Ishikawa (cell line): ENCODE measurements at regions not wholly inside any gene's neighbourhood (a gene's known extent, or its start where the extent isn't known, plus 50 kb on each side); places are given as distances from the start of the nearest gene placed in this dataset.

Experiments
- CEBPB ChIP-seq: IDR thresholded peaks from 2 replicates; pipeline ENCODE4 v1.6.1; 2012
- CREB1 ChIP-seq: IDR thresholded peaks from 2 replicates; pipeline ENCODE4 v1.6.1; 2012; ENCODE audit warnings: low read depth
- EGR1 ChIP-seq: IDR thresholded peaks from 2 replicates; pipeline ENCODE4 v1.6.1; 2012
- EP300 ChIP-seq: IDR thresholded peaks from 2 replicates; pipeline ENCODE4 v1.6.1; 2012; ENCODE audit warnings: borderline replicate concordance
- FOXM1 ChIP-seq: IDR thresholded peaks from 2 replicates; pipeline ENCODE4 v1.6.1; 2012; ENCODE audit warnings: low read depth, borderline replicate concordance
- NFIC ChIP-seq: IDR thresholded peaks from 2 replicates; pipeline ENCODE4 v1.6.1; 2012
- RAD21 ChIP-seq: IDR thresholded peaks from 2 replicates; pipeline ENCODE4 v1.6.1; 2012; ENCODE audit warnings: low read depth
- TAF1 ChIP-seq: IDR thresholded peaks from 2 replicates; pipeline ENCODE4 v1.6.1; 2012; ENCODE audit warnings: low read depth, mild to moderate bottlenecking
- TCF12 ChIP-seq: IDR thresholded peaks from 2 replicates; pipeline ENCODE4 v1.6.1; 2012; ENCODE audit warnings: low read depth
- TEAD4 ChIP-seq: IDR thresholded peaks from 2 replicates; pipeline ENCODE4 v1.6.1; 2012
- YY1 ChIP-seq: IDR thresholded peaks from 2 replicates; pipeline ENCODE4 v1.6.1; 2012; ENCODE audit warnings: low read depth
- ZBTB7A ChIP-seq: IDR thresholded peaks from 2 replicates; pipeline ENCODE4 v1.6.1; 2012; ENCODE audit warnings: low read depth
- TF ChIP-seq, protein P1 (sequence below): IDR thresholded peaks from 2 replicates; pipeline ENCODE4 v1.6.1; 2012; ENCODE audit warnings: low read depth, mild to moderate bottlenecking
- TF ChIP-seq, protein P2 (sequence below): IDR thresholded peaks from 2 replicates; pipeline ENCODE4 v1.6.1; 2012
- TF ChIP-seq, protein P3 (sequence below): IDR thresholded peaks from 2 replicates; pipeline ENCODE4 v1.6.1; 2012

DNA sequence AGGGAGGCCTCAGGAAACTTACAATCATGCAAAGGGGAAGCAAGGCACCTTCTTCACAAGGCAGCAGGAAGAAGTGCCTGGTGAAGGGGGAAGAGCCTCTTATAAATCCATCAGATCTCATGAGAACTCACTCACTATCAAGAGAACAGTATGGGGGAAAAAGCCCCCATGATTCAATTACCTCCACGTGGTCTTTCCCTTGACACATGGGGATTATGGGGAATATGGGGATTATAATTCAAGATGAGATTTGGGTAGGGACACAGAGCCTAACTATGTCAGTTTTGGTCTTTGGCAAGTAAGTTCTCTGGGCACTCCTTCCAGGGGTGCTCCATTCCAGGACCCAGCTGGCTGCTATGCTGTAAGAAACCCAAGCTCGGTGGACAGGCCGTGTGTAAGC lies 275.3 kb upstream of the TUT7 start:
- TF ChIP-seq ZBTB7A (no peak), TEAD4 (no peak), RAD21 (no peak), CREB1 (no peak), CEBPB (no peak), TAF1 (no peak), YY1 (no peak), FOXM1 (no peak), EP300 (no peak), TCF12 (no peak), NFIC (no peak), EGR1 (no peak)
- TF ChIP-seq, protein P1, sequence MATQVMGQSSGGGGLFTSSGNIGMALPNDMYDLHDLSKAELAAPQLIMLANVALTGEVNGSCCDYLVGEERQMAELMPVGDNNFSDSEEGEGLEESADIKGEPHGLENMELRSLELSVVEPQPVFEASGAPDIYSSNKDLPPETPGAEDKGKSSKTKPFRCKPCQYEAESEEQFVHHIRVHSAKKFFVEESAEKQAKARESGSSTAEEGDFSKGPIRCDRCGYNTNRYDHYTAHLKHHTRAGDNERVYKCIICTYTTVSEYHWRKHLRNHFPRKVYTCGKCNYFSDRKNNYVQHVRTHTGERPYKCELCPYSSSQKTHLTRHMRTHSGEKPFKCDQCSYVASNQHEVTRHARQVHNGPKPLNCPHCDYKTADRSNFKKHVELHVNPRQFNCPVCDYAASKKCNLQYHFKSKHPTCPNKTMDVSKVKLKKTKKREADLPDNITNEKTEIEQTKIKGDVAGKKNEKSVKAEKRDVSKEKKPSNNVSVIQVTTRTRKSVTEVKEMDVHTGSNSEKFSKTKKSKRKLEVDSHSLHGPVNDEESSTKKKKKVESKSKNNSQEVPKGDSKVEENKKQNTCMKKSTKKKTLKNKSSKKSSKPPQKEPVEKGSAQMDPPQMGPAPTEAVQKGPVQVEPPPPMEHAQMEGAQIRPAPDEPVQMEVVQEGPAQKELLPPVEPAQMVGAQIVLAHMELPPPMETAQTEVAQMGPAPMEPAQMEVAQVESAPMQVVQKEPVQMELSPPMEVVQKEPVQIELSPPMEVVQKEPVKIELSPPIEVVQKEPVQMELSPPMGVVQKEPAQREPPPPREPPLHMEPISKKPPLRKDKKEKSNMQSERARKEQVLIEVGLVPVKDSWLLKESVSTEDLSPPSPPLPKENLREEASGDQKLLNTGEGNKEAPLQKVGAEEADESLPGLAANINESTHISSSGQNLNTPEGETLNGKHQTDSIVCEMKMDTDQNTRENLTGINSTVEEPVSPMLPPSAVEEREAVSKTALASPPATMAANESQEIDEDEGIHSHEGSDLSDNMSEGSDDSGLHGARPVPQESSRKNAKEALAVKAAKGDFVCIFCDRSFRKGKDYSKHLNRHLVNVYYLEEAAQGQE = no peak
- TF ChIP-seq, protein P2, sequence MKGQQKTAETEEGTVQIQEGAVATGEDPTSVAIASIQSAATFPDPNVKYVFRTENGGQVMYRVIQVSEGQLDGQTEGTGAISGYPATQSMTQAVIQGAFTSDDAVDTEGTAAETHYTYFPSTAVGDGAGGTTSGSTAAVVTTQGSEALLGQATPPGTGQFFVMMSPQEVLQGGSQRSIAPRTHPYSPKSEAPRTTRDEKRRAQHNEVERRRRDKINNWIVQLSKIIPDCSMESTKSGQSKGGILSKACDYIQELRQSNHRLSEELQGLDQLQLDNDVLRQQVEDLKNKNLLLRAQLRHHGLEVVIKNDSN = no peak
- TF ChIP-seq, protein P3, sequence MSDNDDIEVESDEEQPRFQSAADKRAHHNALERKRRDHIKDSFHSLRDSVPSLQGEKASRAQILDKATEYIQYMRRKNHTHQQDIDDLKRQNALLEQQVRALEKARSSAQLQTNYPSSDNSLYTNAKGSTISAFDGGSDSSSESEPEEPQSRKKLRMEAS = no peak

DNA sequence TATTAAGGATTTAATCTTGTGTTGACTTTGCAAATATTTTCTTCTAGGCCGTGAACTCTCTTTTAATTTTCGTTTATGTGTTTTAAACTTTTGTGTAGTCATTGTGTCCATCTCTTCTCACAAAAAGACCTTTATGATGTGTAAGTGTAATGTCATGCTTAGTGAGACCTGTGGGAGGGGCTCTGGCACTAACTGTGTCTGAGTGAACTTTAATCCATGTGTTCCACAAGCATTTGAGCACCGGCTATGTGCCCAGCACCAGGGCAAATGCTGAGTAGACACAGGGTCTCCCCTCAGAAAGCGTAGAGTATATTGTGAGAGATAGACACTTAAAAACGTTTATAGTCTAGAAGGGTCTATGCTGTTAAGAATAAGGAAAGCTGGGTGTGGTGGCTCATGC lies 272.6 kb upstream of the TUT7 start:
- TF ChIP-seq, protein P3 = no peak
- TF ChIP-seq CEBPB (no peak), EGR1 (no peak), EP300 (no peak), FOXM1 (no peak), CREB1 (no peak), TCF12 (no peak), TAF1 (no peak), NFIC (no peak), RAD21 (no peak), TEAD4 (no peak), YY1 (no peak), ZBTB7A (no peak)
- TF ChIP-seq, protein P1 = no peak
- TF ChIP-seq, protein P2 = no peak

DNA sequence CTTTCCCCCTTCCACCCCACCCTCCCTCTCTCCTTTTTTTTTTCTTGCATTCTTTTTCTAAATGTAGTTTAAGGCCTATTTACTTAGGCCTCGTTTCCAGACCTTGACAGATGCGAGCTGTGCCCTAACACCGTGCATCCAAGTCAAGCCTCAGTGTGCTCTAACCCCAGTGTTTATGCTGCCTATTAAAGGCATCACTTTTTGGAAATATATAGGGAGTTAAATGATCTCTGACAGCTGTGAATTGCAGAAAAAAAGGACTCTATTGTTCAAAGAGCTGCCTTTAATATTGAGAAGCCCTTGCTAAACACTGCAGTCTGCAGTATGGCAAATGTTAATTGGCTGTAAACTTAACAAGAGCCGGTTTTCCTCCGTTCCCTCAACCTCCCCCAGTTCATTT lies 270.4 kb upstream of the TUT7 start:
- TF ChIP-seq YY1 (no peak), TAF1 (no peak), CREB1 (no peak), TEAD4 (no peak), EP300 (no peak), TCF12 (no peak), EGR1 (no peak), ZBTB7A (no peak)
- TF ChIP-seq, protein P2 = no peak
- TF ChIP-seq, protein P1 = no peak
- TF ChIP-seq, protein P3 = no peak
